ENCODE measurements at regions not wholly inside any gene's neighbourhood (a gene's known extent, or its start where the extent isn't known, plus 50 kb on each side); places are given as distances from the start of the nearest gene placed in this dataset.

DNA sequence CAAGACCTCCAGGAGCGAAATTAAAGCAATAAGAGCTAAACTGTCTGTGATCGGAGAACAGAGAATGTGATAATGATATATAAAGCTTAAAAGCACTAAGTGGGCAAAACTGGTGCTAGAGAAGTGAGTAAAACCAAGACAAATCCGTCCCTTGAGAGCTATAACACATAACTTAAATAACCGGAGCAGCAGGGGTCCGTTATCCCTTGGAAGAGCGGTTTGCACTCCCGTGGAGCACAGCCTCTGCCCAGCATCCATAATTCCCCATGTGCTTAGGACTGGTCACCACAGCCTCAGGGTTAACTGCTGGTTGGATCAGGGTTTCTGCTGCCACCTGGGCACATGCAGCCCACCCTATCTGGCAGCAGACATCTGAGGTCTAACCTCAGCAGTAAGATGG, 489.0 kb downstream of the NPIPA7 start:
- DNase-seq (ENCODE audit: low read depth in 1 of 2, low spot score in 1 of 2), result no peak
- Histone ChIP-seq H3K27ac (peak overlapping the region; percentile 56 to 58), H3K4me3 (no peak overlapping the region), H3K4me1 (peaks cover 47% of the 10 kb centered on the region), H3K9me3 (no peaks in the 10 kb centered on the region), H3K4me2 (peak overlapping the region; percentile 50; the same call in 2 of the 3 replicates)
- WGBS (ENCODE audit: missing lambda C conversion rate), result 44% methylated on average over 7 of the region's 7 CpGs
- no peak for TF ChIP-seq TFCP2L1 (CRISPR knock-in tag; IDR thresholded peaks at IDR 0.05)
- TF ChIP-seq, protein P1, sequence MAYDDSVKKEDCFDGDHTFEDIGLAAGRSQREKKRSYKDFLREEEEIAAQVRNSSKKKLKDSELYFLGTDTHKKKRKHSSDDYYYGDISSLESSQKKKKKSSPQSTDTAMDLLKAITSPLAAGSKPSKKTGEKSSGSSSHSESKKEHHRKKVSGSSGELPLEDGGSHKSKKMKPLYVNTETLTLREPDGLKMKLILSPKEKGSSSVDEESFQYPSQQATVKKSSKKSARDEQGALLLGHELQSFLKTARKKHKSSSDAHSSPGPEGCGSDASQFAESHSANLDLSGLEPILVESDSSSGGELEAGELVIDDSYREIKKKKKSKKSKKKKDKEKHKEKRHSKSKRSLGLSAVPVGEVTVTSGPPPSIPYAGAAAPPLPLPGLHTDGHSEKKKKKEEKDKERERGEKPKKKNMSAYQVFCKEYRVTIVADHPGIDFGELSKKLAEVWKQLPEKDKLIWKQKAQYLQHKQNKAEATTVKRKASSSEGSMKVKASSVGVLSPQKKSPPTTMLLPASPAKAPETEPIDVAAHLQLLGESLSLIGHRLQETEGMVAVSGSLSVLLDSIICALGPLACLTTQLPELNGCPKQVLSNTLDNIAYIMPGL (CRISPR knock-in tag; IDR thresholded peaks at IDR 0.05; ENCODE audit: borderline replicate concordance), result no peak
- no peak for TF ChIP-seq BHLHE40 (IDR thresholded peaks at IDR 0.05; ENCODE audit: low read depth, low read length)
- TF ChIP-seq, protein P2, sequence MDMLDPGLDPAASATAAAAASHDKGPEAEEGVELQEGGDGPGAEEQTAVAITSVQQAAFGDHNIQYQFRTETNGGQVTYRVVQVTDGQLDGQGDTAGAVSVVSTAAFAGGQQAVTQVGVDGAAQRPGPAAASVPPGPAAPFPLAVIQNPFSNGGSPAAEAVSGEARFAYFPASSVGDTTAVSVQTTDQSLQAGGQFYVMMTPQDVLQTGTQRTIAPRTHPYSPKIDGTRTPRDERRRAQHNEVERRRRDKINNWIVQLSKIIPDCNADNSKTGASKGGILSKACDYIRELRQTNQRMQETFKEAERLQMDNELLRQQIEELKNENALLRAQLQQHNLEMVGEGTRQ (IDR thresholded peaks at IDR 0.05), result no peak
- TF ChIP-seq, protein P3, sequence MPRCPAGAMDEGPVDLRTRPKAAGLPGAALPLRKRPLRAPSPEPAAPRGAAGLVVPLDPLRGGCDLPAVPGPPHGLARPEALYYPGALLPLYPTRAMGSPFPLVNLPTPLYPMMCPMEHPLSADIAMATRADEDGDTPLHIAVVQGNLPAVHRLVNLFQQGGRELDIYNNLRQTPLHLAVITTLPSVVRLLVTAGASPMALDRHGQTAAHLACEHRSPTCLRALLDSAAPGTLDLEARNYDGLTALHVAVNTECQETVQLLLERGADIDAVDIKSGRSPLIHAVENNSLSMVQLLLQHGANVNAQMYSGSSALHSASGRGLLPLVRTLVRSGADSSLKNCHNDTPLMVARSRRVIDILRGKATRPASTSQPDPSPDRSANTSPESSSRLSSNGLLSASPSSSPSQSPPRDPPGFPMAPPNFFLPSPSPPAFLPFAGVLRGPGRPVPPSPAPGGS (IDR thresholded peaks at IDR 0.05), result no peak
- TF ChIP-seq RCOR1 (IDR thresholded peaks at IDR 0.05; ENCODE audit: low read depth, low read length), result no peak
- no peak for TF ChIP-seq MAZ (IDR thresholded peaks at IDR 0.05; ENCODE audit: borderline replicate concordance, low read depth, low read length)
- ChIA-PET CTCF (interaction anchor here (1.0 kb wide), 1 partner anchor 9 kb away, joined by 4 read pairs; no protein-coding TSS in a partner anchor), POLR2A (no interaction called here)
- FAIRE-seq, result no peak
- no peak for ATAC-seq

GRCh38 chr16:16868727-16869126, 489.8 kb downstream of the NPIPA7 start:
- TF ChIP-seq KDM5A (IDR thresholded peaks at IDR 0.05), result no peak
- no peak for TF ChIP-seq SREBF2 (IDR thresholded peaks at IDR 0.05)
- no peak for TF ChIP-seq JUNB (IDR thresholded peaks at IDR 0.05)
- no peak for TF ChIP-seq ZFP36 (IDR thresholded peaks at IDR 0.05; ENCODE audit: borderline replicate concordance, partially characterized antibody)
- 20% methylated on average over 2 of the region's 2 CpGs for WGBS (ENCODE audit: missing lambda C conversion rate)
- no peak overlapping the region for H3K4me3 ChIP-seq

DNA sequence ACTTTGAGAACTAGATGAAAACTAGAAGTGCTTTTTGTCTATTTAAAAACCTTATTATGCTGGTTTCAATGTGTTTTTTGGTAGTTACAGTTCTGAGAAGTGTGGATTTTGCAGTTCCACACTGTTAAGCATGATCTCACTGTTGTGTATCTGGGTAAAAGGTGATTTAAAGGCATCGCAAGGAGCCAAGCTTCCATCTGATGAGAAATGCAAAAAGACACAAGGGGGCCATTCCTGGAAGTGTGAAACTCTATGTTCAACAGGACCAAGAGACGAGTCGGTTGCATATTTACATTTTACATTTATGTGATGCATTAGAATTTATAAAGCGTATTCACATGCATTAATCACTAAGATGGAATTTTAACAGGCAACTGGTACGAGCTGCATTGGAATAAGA, 490.8 kb downstream of the NPIPA7 start:
- POLR2A ChIA-PET, result no interaction called here
- WGBS (ENCODE audit: missing lambda C conversion rate), result 33% methylated on average over 5 of the region's 5 CpGs
- no peak for ATAC-seq

More at GRCh38 chr16:16868727-16869126, 489.8 kb downstream of the NPIPA7 start:
- FAIRE-seq (no peak), ATAC-seq (no peak), DNase-seq (ENCODE audit: low read depth in 1 of 2, low spot score in 1 of 2) (no peak)
- H3K4me1 ChIP-seq, result peaks cover 40% of the 10 kb centered on the region
- no peaks in the 10 kb centered on the region for H3K9me3 ChIP-seq
- peak overlapping the region; percentile 56 to 58 for H3K27ac ChIP-seq
- peak overlapping the region; percentile 50 for H3K4me2 ChIP-seq
- ChIA-PET POLR2A (no interaction called here), CTCF (interaction anchor here (1.0 kb wide), 1 partner anchor 9 kb away, joined by 4 read pairs; no protein-coding TSS in a partner anchor)

More for the DNA sequence above, 490.8 kb downstream of the NPIPA7 start:
- TF ChIP-seq MYC (IDR thresholded peaks at IDR 0.05; ENCODE audit: borderline replicate concordance, low read length), result no peak
- no peak for TF ChIP-seq HOXB5 (CRISPR knock-in tag; IDR thresholded peaks at IDR 0.05)
- no peak for TF ChIP-seq RNF2 (IDR thresholded peaks at IDR 0.05; ENCODE audit: borderline replicate concordance, low read depth)
- no peak for TF ChIP-seq EHF (CRISPR knock-in tag; IDR thresholded peaks at IDR 0.05)
- TF ChIP-seq PBX3 (IDR thresholded peaks at IDR 0.05), result no peak
- TF ChIP-seq, protein P3 (IDR thresholded peaks at IDR 0.05), result no peak
- no peak for TF ChIP-seq CHD4 (IDR thresholded peaks at IDR 0.05; ENCODE audit: borderline replicate concordance)
- no peak for TF ChIP-seq CEBPB (IDR thresholded peaks at IDR 0.05)
- TF ChIP-seq ZC3H11A (IDR thresholded peaks at IDR 0.05), result no peak
- no peak for TF ChIP-seq ATOH8 (CRISPR knock-in tag; IDR thresholded peaks at IDR 0.05; ENCODE audit: low read depth)
- TF ChIP-seq ZFP36 (IDR thresholded peaks at IDR 0.05; ENCODE audit: borderline replicate concordance, partially characterized antibody), result no peak
- TF ChIP-seq CHD2 (IDR thresholded peaks at IDR 0.05; ENCODE audit: low read length, partially characterized antibody), result no peak
- TF ChIP-seq EHMT2 (IDR thresholded peaks at IDR 0.05; ENCODE audit: low read depth), result no peak
- TF ChIP-seq CBX2 (IDR thresholded peaks at IDR 0.05; ENCODE audit: borderline replicate concordance, low read depth), result no peak
- no peak for TF ChIP-seq JUNB (IDR thresholded peaks at IDR 0.05)
- TF ChIP-seq FOSB (CRISPR knock-in tag; IDR thresholded peaks at IDR 0.05), result no peak
- TF ChIP-seq MAX (IDR thresholded peaks at IDR 0.05), result no peak
- TF ChIP-seq ZNF302 (CRISPR knock-in tag; IDR thresholded peaks at IDR 0.05), result no peak
- TF ChIP-seq, protein P4, sequence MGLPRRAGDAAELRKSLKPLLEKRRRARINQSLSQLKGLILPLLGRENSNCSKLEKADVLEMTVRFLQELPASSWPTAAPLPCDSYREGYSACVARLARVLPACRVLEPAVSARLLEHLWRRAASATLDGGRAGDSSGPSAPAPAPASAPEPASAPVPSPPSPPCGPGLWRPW (IDR thresholded peaks at IDR 0.05), result no peak
- no peak for TF ChIP-seq RCOR1 (IDR thresholded peaks at IDR 0.05; ENCODE audit: low read depth, low read length)
- CTCF ChIA-PET, result no interaction called here
- Histone ChIP-seq H3K4me3 (no peak overlapping the region), H3K4me2 (peak overlapping the region; percentile 50), H3K4me1 (peaks cover 30% of the 10 kb centered on the region), H3K27ac (no peak overlapping the region), H3K9me3 (no peaks in the 10 kb centered on the region)
- DNase-seq (ENCODE audit: low read depth in 1 of 2, low spot score in 1 of 2) (no peak), FAIRE-seq (no peak)
